ENCODE measurements at regions not wholly inside any gene's neighbourhood (a gene's known extent, or its start where the extent isn't known, plus 50 kb on each side); places are given as distances from the start of the nearest gene placed in this dataset.

GRCh38 chr6:113095841-113096240, 748.7 kb downstream of the RFPL4B start:
- DNase-seq (ENCODE audit: low spot score) = no peak

- DNase-seq (ENCODE audit: low spot score) = no peak
Observed at GRCh38 chr6:113102761-113103160, 754.4 kb upstream of the MARCKS start.

- DNase-seq (ENCODE audit: low spot score) = no peak
Observed at GRCh38 chr6:113103634-113104361, 753.3 kb upstream of the MARCKS start.

- DNase-seq (ENCODE audit: low spot score) = no peak
Observed at GRCh38 chr6:113104541-113104940, 752.6 kb upstream of the MARCKS start.

- DNase-seq (ENCODE audit: low spot score) = no peak
Observed at GRCh38 chr6:113104951-113105350, 752.2 kb upstream of the MARCKS start.

GRCh38 chr6:113110211-113110610, 746.9 kb upstream of the MARCKS start:
- DNase-seq (ENCODE audit: low spot score) = no peak

GRCh38 chr6:113111550-113111949, 745.6 kb upstream of the MARCKS start:
- no peak for DNase-seq (ENCODE audit: low spot score)

GRCh38 chr6:113112086-113112485, 745.1 kb upstream of the MARCKS start:
- DNase-seq (ENCODE audit: low spot score) = no peak

- DNase-seq (ENCODE audit: low spot score) = no peak
Observed at GRCh38 chr6:113115196-113115595, 741.9 kb upstream of the MARCKS start.

GRCh38 chr6:113120224-113120581, 736.9 kb upstream of the MARCKS start:
- DNase-seq (ENCODE audit: low spot score) = no peak

GRCh38 chr6:113120582-113121285, 736.4 kb upstream of the MARCKS start:
- DNase-seq (ENCODE audit: low spot score) = no peak

GRCh38 chr6:113121571-113121970, 735.6 kb upstream of the MARCKS start:
- DNase-seq (ENCODE audit: low spot score) = no peak

- DNase-seq (ENCODE audit: low spot score) = no peak
Observed at GRCh38 chr6:113122060-113122459, 735.1 kb upstream of the MARCKS start.

GRCh38 chr6:113125626-113126025, 731.5 kb upstream of the MARCKS start:
- no peak for DNase-seq (ENCODE audit: low spot score)

- DNase-seq (ENCODE audit: low spot score) = no peak
Observed at GRCh38 chr6:113127786-113128419, 729.2 kb upstream of the MARCKS start.

- DNase-seq (ENCODE audit: low spot score) = no peak
Observed at GRCh38 chr6:113128661-113129060, 728.5 kb upstream of the MARCKS start.

GRCh38 chr6:113129991-113130390, 727.2 kb upstream of the MARCKS start:
- DNase-seq (ENCODE audit: low spot score) = no peak

- no peak for DNase-seq (ENCODE audit: low spot score)
Observed at GRCh38 chr6:113137426-113137825, 719.7 kb upstream of the MARCKS start.

GRCh38 chr6:113140721-113141120, 716.4 kb upstream of the MARCKS start:
- DNase-seq (ENCODE audit: low spot score) = no peak

GRCh38 chr6:113141901-113142300, 715.2 kb upstream of the MARCKS start:
- no peak for DNase-seq (ENCODE audit: low spot score)

GRCh38 chr6:113142671-113143174, 714.4 kb upstream of the MARCKS start:
- no peak for DNase-seq (ENCODE audit: low spot score)

- DNase-seq (ENCODE audit: low spot score) = no peak
Observed at GRCh38 chr6:113143206-113143605, 713.9 kb upstream of the MARCKS start.

GRCh38 chr6:113144117-113144516, 713.0 kb upstream of the MARCKS start:
- DNase-seq (ENCODE audit: low spot score) = no peak
